GM21723 (cell line): ENCODE measurements at regions not wholly inside any gene's neighbourhood (a gene's known extent, or its start where the extent isn't known, plus 50 kb on each side); places are given as distances from the start of the nearest gene placed in this dataset.

Experiments
- ATAC-seq: cut with Tn5 transposase; IDR thresholded peaks from one replicate; pipeline ENCODE4 v1.9.1; 2021; ENCODE audit warnings: mild to moderate bottlenecking, moderate library complexity; ENCODE audit not compliant: unreplicated experiment

DNA sequence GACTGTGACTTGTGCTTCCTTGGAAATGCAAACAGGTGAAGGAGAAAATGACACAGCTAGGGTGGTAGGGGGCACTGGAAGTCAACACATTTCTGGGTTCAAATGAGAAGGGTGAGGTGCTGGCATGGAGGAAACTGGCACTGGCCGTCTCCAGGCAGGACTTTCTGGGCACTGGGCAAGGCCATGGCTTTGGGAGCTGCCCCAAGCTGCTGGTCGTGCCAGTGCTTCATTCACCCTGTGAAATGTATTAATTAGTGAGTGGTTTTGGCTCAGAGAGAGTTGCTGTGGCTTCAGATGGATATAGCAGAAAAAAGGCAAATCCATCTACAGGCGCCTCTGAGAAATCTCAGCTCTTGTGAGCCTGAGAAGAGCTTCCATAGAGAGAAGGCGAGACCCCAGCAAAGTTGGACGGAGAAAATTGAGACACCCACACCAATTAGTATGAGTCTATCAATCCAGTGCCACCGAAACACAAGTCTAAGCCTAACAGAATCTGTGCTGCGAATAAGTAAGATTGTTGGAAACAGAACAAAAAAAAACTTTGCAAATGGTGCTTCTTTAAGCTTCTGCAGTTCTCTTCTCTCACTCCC lies 202.1 kb upstream of the TNP1 start:
- ATAC-seq = no peak

DNA sequence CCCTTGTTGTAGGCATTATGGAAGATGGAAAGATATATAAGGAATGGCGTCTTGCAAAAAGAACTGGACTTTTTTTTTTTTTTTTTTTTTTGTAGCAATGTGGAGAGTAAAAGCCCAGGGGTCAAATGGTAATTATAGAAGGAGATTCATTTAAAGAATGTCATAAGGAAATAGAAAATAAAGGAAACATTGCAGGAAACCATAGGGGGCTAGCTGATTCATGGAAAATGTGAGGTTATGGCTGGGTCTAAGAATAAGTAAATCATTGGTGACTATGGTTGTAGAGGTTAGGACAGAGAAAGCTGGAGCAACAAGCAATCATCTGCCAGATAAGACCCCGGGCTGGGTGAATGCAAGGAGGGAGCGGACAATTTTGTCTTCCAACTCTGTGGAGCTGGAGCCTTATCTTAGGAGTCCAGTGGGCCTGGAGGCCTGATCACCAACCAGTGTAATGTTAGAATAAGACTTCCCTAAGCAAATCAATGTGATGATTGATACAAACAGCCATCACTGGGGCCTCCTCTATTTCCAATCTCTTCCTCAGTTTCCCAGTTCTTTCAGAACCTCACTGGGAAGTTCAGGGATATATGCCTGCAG lies 201.2 kb upstream of the TNP1 start:
- ATAC-seq = no peak

DNA sequence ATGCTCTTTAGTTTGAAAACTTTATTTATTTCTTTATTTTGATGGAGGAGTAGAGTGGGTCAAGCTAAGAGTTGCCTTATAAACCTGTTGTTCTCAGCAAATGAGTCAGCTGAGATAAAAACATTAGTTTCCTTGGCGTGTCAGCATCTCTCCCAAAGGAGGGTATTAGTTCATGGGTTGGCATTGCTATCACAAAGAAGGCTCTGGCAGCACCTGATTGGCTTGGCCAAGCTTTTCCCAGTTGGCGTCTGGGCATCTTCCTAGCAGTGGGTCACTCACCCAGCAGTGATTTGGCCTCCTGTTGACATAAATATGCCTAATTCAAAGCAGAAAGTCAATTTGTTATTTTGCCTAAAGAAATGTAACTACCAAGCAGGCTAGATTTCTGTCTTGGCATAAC lies 200.7 kb upstream of the TNP1 start:
- ATAC-seq = no peak

DNA sequence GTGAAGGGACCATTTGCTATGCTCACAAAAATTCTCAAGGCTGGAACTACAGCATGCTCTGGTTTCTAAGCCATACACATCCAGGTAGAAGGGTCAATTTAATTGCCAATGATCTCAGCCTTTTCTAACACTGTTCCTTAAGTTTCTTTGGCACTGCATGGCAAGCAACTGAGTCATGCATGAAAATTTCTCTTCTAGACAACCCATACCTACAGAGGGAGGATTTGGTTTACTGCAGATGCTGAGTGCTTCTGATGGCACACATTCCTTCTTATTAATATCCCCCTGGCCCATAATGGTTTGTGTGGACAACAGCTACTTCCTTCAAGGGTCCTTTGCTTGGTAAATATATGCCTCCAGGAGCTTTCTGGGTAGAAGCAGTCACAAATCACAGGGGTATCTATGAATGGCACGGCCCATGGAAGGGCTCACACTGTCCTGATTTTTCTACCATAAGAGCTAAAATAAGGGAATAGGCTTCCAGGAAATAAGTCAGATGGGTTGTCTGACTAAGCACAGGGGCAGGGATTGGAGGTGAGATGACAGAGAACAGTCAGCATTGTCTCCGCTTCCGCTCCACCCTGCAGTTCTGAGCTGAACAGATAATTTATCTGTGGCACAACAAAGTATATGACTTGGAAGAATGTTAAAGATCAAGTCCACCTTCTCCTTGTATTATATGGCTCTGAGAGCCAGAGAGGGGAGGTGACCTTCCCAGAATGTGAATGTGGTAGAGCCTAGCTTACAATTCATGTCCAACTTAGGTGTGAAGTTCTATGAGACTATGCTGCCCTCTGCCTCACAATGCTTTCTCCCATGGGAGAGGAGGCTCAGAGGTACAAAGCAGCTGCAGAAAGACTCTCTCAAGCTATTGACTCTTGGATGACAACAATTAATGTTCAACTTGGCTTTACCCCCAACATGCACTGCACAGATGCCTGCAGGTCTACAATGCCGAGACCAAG lies 199.2 kb upstream of the TNP1 start:
- ATAC-seq = no peak

DNA sequence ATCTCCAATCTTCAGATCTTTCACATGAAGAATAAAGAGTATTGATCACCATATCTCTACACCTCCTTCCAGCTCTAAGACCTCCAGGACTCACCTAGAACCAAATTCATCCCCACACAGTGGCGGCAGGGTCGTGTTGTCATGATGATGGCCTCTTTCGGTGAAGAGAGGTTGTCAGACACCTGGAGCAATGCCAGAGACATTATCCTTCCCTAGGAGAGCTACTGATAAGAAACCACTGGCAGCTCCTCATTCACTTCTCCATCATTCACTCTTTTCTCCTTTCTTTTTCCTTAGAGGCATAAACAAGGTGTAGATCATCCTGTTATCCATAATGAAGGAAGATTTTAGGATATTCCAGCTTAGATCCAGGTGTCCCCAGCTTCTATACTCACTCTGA lies 197.9 kb upstream of the TNP1 start:
- ATAC-seq = no peak

DNA sequence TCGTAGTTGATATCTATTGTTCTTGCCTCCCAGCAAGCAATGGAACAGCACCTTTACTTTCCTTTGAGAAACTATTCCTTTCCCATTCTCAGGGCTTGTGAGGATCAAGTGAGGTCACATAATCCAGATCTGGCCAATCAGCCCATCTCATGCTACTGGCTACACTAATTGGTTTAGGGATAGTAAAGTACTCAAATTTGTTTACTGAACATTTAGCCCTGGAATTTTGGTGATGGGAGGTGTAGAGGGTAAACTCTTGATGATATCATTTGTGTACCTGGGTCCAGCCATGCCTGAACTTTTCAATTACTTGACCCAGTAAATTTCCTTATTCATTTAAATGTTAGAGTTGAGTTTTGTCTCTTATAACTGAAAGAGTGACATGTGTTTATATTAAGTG lies 195.8 kb upstream of the TNP1 start:
- ATAC-seq = no peak

DNA sequence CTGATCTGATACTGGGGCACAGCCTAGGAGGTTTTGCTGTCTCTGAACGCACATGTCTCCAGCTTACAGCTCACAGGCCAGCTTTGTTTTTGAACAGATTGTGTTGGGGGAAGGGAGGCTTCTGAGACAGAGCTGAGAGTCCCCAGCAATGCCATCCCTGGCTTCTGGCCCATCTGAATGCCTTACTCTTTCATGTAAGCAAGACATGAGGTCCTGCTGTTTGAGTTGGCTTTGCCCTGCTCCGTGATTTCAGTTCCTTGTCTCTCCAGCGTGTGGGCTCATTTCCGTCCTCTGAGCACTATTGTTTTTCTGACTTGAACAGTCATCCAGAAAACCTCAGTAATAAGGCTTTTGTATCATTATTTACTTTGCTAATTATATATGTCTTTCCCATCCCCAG lies 194.9 kb upstream of the TNP1 start:
- ATAC-seq = no peak

DNA sequence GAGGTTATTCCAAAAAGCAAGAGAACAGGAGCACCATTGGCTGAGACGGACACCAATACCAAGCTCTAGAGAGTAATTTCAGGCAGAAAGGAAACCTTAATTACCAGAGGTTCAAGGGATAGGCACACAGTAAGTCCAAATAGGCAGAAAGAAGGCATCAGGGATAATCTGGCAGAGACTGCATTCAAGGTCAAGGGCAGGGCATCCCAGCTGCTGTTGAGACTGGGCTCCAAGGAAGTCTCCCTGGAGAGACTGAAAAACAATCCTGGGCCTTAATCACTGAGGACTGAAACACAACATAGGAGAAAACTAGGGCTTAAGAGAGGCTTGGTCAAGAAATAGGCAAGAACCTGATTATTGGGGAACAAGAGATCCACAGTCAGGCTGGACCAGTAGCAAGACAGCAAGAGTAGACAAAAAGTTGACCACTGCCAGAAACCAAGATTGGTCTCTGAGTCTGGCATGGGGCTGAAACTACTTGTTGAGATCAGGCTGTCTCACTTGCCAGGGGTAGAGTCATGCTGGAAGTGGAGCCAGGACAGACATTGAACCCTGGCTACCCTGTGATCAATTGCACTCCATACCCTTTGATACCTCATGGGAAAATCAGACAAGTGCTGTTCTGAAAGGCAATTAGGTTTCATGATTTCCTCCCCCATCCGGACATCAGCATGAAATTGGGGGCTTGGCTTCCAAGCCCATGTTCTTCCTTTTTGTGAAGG lies 193.2 kb upstream of the TNP1 start:
- no peak for ATAC-seq

DNA sequence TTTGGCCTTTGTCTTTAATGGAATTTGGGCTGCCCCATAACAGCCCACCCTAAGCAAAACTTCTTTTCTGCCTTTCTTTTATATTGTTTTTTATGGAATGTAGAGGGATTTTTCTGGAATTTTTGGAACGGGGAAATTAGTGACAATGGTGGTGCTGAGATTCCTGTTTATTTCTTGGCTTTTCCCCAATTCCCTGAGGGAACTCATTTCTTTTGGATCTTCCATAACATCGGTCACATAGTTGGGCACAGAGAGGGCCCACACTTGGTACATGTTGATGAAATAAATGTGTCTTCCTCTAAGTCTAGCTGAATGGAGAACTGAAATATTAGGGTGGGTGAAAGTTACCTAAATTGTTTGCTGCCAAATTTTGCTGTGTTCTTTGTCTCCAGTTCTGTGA lies 191.6 kb upstream of the TNP1 start:
- no peak for ATAC-seq

DNA sequence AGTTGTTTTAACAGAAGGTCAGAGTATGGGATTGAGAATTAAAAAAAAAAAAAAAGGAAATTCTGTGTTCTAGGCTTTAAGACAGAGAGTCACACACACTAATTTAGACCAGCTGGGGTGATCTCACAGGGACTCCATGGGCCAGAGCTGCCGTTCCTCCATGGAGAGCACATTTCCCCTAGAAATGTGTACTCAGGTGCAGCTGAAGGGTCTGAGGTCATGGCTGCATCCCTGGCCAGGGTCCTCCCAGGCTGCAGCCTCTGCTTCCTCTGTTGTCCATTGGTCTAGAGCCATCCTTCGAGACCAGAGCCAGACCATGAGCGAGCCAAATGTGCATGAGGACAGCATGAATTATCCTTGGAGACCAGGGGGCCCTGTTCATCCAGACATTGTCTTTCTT lies 190.1 kb upstream of the TNP1 start:
- no peak for ATAC-seq

DNA sequence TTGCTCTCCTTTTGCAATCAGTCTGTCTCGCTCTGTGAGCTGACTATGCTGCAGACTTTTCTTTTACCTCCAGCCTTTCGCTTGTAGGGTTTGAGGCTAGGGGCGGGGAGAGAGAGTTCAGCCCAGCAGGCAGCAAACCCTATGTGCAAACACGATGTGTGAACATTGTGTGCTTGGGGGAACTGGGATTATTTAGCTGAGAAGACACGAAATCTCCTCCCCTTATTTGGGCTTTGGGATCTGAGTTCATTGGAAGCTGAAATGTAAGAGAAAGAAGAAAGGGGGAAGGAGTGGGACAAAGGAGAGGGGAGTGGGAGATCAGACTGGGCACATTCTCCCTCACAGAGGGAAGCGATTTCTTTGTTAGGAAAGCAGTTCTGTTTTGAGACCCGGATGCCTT lies 189.6 kb upstream of the TNP1 start:
- ATAC-seq = no peak

DNA sequence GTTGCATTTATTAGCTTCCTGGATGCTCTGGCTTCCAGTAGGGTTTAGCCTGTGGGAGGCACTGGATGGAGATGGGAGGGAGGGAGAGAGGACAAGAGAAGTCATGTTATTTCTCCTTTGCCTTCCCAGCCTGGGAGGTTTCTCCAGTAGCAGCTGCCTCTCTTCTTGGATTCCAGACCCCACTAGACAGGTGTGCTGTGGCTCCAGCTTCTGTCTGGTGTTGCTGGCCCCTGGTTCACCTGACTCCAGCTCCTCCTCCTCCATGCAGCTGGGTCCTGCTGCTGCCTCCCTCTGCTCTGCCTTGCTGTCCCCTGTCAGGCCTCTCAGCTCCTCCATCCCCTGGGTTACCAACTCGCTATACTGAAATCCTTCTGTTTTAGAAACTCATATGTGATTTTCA lies 188.9 kb upstream of the TNP1 start:
- no peak for ATAC-seq

DNA sequence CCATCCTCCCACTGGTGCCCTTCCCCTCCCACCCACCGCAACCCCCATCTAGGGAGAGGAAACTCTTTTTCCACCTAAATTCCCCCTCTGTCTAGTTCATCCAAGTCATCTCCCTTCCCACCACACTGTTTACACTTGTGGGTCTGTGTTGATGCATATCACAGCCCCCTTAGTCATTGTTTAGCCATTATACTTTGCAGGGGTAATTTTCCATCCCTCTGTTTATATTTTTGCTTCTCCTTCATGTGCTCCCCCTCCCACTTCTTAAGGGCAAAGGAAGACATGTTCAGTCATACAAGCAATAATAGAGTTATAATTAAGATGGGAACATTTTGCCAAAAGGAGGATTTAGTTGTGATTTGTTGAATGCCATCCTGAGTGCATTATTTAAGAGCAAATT lies 187.8 kb upstream of the TNP1 start:
- no peak for ATAC-seq

DNA sequence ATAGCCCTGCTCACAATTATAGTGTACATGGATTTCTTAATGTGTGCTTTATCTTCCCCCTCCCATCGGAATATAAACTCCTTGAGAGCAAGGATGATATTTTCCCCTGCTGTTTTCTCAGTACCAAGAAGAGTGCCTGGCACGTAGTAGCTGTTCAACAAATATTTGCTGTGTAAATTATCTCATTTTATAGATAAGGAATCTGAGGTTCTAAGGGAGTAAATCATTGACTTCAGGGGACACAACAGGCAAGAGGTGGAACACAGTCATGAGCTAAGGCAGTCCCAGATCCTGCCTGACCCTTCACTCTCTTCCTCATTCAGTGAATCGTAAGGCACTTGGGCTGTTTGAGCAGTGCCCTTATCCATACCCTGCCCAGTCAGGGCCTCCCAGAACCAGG lies 187.3 kb upstream of the TNP1 start:
- ATAC-seq = no peak

DNA sequence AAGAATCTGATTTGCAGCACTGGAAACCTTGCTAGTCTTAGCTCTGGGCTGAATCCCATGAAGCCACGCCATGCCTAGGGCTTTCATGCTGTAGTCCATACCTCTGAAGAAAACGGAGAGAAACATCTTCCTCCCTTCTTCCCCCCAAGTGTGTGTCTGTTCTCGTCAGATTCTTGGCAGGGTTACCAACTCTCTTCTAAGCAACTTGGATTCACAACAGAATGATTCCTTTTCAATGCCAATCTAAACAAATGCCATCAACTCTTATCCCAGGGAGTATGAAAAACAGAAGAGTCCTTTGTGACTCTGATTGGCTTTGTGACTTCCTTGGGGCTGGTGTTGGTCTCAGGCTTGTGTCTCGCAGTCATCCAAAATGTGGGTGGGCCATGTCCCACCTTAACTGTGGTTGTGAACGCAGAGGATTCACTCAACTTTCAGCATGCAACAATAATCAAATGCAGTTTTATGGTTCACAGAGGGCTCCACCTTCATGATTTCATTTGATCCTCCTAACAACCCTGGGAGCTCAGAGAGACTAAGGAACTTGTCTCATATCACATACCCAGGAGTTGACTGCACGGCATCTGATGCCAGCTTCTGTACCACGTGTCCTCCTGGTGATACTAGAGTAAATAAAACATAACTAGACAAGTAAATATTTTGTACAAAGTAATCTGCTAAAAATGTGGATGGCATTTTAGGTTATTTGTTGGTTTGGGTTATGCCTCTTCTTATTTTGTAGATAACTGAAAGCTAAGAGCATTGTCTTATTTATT lies 186.0 kb upstream of the TNP1 start:
- ATAC-seq = no peak

DNA sequence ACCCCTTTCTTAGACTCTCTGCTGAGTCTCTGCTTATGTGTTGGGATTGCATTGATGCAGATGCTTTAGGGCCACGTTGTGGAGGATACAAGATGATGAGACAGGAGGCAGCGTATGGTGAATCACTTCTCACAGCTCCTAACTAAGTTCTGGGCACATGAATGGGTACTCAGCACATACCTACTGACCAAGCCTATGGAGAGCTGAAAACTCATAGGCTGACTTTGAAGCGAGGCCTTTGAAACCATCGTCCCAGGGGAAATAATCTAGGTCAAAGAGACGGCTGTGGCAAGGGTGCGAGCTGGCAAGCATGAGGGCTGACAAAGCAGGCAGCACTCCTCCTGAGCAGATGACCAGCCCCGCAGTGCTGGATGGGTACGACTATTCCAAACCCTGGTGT lies 180.2 kb upstream of the TNP1 start:
- ATAC-seq = no peak

DNA sequence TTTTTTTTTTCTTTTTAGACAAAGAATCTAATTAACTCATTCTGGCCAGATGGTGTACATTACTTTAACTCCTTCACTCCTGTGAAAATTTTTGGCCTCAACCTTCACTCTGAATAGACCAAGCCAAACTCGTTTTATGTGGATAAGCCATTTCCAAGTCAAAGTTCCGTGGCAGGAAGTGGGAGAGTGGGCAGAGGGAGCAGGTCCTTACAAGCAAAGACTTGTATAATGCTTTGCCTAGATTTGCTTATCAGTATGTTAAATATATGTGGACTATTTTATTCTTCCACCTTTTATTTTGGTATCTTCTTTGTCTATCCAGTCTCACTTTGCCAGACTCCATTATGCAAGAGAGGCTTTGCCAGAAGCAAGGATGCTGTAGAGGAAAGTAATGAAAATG lies 178.1 kb upstream of the TNP1 start:
- ATAC-seq = no peak

DNA sequence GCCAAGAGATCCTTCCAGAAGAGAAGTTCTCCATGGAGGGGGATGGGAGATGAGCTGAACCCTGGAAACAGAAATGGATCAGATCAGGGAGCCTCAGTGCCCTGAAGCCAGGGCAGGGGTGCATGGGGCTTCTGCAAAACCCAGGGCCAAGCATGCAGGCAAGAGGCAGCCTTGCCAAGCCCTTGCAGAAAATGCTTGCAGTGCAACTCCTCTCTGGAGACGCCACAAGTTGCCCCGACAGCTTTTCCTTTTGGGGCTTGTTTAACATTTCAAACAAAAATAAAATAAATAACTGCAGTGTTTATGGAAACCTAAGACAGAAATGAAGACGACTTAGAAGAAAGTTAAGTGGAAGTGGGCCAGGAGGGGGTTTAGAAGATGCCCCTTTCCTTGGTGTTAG lies 177.5 kb upstream of the TNP1 start:
- no peak for ATAC-seq

DNA sequence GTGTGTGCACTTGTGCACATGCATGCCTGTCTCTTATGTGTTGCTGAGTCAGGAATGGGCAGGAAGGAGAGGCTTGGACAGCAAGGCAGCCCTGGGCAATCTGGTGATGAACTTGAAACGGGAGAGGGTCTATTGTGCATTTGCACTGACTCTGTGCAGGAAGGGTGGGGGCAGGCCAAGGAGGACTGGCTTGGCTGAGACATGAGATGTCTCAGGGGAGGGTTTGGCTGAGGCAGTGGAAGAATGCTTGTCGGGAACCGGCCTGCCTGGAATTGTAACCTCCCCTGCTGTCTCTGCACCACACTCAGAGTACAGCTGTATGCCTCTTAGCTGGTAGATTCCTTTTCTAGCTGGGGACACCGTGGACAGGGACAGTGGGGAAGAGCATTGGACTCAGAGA lies 176.1 kb upstream of the TNP1 start:
- ATAC-seq = no peak

DNA sequence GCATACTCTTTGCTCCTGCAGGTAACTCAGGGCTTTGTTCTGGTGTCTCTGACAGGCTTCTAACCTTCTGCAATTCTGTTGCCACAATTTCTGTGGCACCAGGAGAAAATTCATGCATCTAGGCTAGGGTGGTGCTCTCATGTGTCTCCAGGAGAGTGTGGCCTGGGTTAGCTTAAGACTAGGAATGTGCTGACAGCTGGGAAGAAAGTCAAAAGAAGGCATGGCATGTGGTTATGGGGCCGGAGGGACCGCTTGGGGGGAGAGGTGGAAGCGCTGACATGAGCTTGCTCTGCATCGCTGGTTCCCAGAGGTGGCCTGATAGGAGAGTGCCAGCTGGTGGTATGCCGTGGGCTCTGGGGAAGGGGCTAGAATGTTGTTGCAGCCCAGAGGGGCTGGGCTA lies 173.3 kb upstream of the TNP1 start:
- ATAC-seq = no peak

DNA sequence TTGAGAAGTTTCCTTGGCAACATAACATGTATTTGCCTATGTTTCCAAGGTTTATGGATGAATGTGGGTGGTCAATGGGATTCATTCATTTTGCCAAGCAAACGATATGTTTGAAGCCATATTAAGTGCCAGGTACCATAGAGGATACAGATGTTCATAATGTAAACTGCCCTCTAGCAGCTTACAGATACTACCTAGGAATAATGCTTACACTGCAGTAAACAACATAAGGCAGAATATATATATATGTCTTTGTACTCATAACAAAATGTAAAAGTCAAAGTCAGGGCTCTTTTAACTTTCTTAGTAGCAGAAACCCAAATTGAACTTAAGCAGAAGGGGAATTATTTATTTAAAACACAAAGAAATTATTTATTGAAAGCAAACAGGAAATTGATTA lies 171.6 kb upstream of the TNP1 start:
- no peak for ATAC-seq
